Prostate gland (tissue), 2 donors: ENCODE measurements at regions not wholly inside any gene's neighbourhood (a gene's known extent, or its start where the extent isn't known, plus 50 kb on each side); places are given as distances from the start of the nearest gene placed in this dataset.

Experiments used
- DNase-seq: peaks from one replicate; pipeline ENCODE4 v3.0.0-alpha.2; 2019; ENCODE audit warnings: low spot score
- H3K27ac ChIP-seq, 2 donors: fragments of 200-600 bp; sonication (generic); 2 replicates each; pipeline ENCODE4 v1.5.1; 2017 to 2019
- H3K27me3 ChIP-seq: fragments of 200-600 bp; sonication (generic); replicated peaks from 2 replicates; pipeline ENCODE4 v1.5.1; 2019; ENCODE audit not compliant: insufficient read depth
- H3K36me3 ChIP-seq, 2 donors: fragments of 200-600 bp; sonication (generic); 1 replicate in 1 of 2; 2 replicates in 1 of 2; pipeline versions ENCODE4 v1.5.1 to v1.8.1; 2017 to 2019
- H3K4me1 ChIP-seq: fragments of 200-600 bp; sonication (generic); replicated peaks from 2 replicates; pipeline ENCODE4 v1.5.1; 2019
- H3K4me3 ChIP-seq, 2 donors: fragments of 200-600 bp; sonication (generic); 2 replicates each; pipeline ENCODE4 v1.5.1; 2017 to 2019
- H3K9me3 ChIP-seq: fragments of 200-600 bp; sonication (generic); 2 replicates; pipeline ENCODE4 v1.5.1; 2017
- CTCF ChIP-seq, 4 experiments: fragments of 200-600 bp in 2 of 4; fragments of 450-650 bp in 2 of 4; sonication (generic) in 2 of 4; IDR thresholded peaks; 1 replicate in 3 of 4; 2 replicates in 1 of 4; pipeline ENCODE4 v1.5.1; 2016 to 2019; ENCODE audit warnings: antibody characterized with exemption in 4 of 4, mild to moderate bottlenecking in 2 of 4, moderate library complexity in 2 of 4
- POLR2A ChIP-seq: fragments of 450-650 bp; IDR thresholded peaks from one replicate; pipeline ENCODE4 v1.6.1; 2016; ENCODE audit warnings: antibody characterized with exemption, mild to moderate bottlenecking
- POLR2AphosphoS5 ChIP-seq: sonication (generic); formaldehyde crosslinking; IDR thresholded peaks from one replicate; pipeline ENCODE4 v1.6.1; 2017; ENCODE audit warnings: antibody characterized with exemption
- WGBS: methylation state at CpG from one replicate; pipeline ENCODE4 v1.1.5; 2018; 5-methylcytosine and 5-hydroxymethylcytosine counted together
- intact Hi-C: fragments of 100-400 bp; cut with DNase I; formaldehyde crosslinking; loops from one replicate; pipeline ENCODE4 v1.14.2; 2022

- TF ChIP-seq POLR2AphosphoS5 = no peak
- TF ChIP-seq POLR2A = no peak
- TF ChIP-seq CTCF (IDR thresholded peaks at IDR 0.05) = no peak
- 27% methylated on average over 3 of the region's 3 CpGs for WGBS
- intact Hi-C loops = no loop called here
- H3K4me1 ChIP-seq = no peaks in the 10 kb centered on the region
- no peak overlapping the region for H3K27ac ChIP-seq
- no peaks in the 10 kb centered on the region for H3K27me3 ChIP-seq
- no peaks in the 10 kb centered on the region for H3K36me3 ChIP-seq
- H3K9me3 ChIP-seq = no peaks in the 10 kb centered on the region
- no peak overlapping the region for H3K4me3 ChIP-seq
- DNase-seq = no peak
Observed at GRCh38 chr3:18672561-18672960, 247.4 kb upstream of the SATB1 start.

DNA sequence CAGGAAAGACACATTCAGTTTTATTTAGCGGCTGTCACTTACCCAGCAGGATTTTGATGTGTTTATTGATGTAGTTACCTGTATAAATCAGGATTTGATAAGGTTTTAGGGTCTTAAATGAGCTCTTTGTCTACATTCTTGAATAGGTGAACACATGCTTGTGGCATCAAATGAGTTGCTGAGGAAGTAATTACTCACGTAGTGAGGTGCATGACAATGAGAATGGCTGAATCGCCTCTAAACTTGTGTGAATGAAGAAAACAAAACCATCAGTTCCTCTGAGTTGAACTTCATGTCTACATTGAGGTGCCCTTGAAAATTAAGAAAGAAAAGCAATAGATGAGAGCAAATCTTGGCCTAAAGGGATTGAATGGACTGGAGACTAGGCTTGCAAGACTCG lies 245.6 kb upstream of the SATB1 start:
- TF ChIP-seq POLR2A (no peak), CTCF (IDR thresholded peaks at IDR 0.05) (no peak), POLR2AphosphoS5 (no peak)
- no peak overlapping the region for H3K27ac ChIP-seq
- H3K36me3 ChIP-seq = no peaks in the 10 kb centered on the region
- intact Hi-C loops = no loop called here
- no peaks in the 10 kb centered on the region for H3K27me3 ChIP-seq
- whole genome bisulfite sequencing = 86% methylated on average over 4 of the region's 4 CpGs
- H3K9me3 ChIP-seq = no peaks in the 10 kb centered on the region
- H3K4me1 ChIP-seq = no peaks in the 10 kb centered on the region
- H3K4me3 ChIP-seq = no peak overlapping the region
- DNase-seq = no peak

DNA sequence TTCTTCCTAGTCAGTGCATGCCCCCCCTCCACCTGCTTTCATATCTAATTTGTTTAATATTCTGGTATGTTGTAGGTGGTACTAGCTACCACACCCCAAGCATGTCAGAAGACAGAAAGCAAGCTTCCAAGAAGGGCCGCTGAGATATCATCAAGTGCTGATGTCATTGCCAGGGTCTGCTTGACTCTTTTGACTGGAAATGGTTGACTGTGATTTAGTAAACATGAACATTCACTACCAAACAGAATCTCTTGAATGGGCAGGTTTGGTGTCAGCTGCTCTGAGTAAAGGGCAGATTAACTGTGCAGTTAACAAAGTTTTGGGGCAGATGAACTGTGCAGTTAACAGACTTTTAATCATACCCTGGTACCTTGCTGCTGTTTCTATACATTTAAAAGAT lies 244.2 kb upstream of the SATB1 start:
- Histone ChIP-seq H3K36me3 (no peaks in the 10 kb centered on the region), H3K4me1 (no peaks in the 10 kb centered on the region), H3K9me3 (no peaks in the 10 kb centered on the region), H3K27me3 (no peaks in the 10 kb centered on the region), H3K27ac (no peak overlapping the region), H3K4me3 (no peak overlapping the region)
- TF ChIP-seq CTCF (IDR thresholded peaks at IDR 0.05) (no peak), POLR2A (no peak), POLR2AphosphoS5 (no peak)
- intact Hi-C loops = no loop called here
- DNase-seq = no peak
- WGBS = 88% methylated on average over 1 of the region's 1 CpG

DNA sequence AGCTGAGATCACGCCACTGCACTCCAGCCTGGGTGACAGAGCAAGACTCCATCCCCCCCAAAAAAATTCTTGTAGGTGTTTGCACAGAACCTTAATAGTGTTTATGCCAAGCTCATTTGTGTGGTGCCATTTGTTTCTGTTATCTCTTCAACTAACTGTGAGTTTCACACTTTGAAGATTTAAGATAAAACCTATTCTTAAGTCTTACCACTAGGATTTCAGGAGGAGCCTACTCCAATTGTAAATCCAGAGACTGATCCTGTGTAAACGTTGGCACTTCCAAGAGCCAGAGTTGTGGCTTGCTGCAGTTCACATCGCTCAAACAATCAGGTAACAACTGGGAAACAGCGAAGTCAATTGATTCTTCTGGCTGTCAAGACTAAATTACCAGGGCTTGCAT lies 242.4 kb upstream of the SATB1 start:
- intact Hi-C loops = no loop called here
- H3K4me3 ChIP-seq = no peak overlapping the region

DNA sequence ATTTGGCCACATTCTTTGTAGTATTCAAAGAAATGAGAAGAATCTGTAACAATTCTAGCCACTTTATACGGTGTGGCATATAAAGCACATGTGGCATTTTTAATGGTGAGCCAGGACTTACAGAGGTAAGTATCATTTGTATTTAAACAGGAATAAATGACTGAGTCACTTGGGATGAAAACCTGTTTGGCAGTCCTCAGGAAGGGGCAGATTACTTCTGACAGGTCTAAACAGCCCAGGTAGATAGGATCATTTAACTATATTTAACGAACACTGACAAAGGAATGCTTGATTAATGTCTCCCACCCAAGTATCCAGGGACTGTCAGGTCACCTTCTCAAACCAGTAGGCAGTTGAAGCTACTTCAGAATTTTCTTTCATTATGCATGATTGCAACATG lies 241.5 kb upstream of the SATB1 start:
- TF ChIP-seq POLR2AphosphoS5 (no peak), CTCF (IDR thresholded peaks at IDR 0.05) (no peak), POLR2A (no peak)
- H3K36me3 ChIP-seq = no peaks in the 10 kb centered on the region
- peak; percentile 5 for DNase-seq
- H3K27me3 ChIP-seq = no peaks in the 10 kb centered on the region
- H3K4me1 ChIP-seq = no peaks in the 10 kb centered on the region
- intact Hi-C loops = no loop called here
- H3K4me3 ChIP-seq = no peak overlapping the region
- 34% methylated on average over 2 of the region's 2 CpGs for WGBS
- H3K27ac ChIP-seq = no peak overlapping the region
- H3K9me3 ChIP-seq = no peaks in the 10 kb centered on the region

More for the DNA sequence above, 242.4 kb upstream of the SATB1 start:
- H3K36me3 ChIP-seq = no peaks in the 10 kb centered on the region
- no peaks in the 10 kb centered on the region for H3K4me1 ChIP-seq
- H3K27me3 ChIP-seq = no peaks in the 10 kb centered on the region
- WGBS = 40% methylated on average over 4 of the region's 4 CpGs
- DNase-seq = no peak
- no peak overlapping the region for H3K27ac ChIP-seq
- no peak for TF ChIP-seq POLR2AphosphoS5
- no peak for TF ChIP-seq POLR2A
- H3K9me3 ChIP-seq = no peaks in the 10 kb centered on the region
